ENCODE measurements at regions not wholly inside any gene's neighbourhood (a gene's known extent, or its start where the extent isn't known, plus 50 kb on each side); places are given as distances from the start of the nearest gene placed in this dataset.

DNA sequence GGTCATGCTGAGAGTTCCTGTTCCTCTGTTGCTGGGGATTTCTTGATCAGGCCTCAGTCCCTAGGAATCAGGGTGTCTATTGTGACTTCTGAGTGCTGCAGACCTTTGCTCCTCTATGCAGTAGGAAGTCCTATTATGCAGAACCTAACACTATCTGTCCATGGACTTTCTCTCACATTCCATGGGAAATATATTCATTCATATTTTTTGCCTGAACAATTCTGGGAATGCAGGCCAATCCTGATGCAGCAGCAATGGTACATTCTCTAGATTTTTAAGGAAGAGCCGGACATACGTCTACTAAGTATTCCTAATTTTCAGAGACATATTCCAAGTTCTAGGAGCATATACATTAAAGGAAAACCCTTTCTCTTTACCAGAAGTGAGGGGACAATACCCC lies 61.1 kb upstream of the C1orf87 start:
- DNase-seq (ENCODE audit: low spot score in 2 of 2): no peak
- no peak for TF ChIP-seq POLR2A (IDR thresholded peaks at IDR 0.05)
- TF ChIP-seq, protein P1, sequence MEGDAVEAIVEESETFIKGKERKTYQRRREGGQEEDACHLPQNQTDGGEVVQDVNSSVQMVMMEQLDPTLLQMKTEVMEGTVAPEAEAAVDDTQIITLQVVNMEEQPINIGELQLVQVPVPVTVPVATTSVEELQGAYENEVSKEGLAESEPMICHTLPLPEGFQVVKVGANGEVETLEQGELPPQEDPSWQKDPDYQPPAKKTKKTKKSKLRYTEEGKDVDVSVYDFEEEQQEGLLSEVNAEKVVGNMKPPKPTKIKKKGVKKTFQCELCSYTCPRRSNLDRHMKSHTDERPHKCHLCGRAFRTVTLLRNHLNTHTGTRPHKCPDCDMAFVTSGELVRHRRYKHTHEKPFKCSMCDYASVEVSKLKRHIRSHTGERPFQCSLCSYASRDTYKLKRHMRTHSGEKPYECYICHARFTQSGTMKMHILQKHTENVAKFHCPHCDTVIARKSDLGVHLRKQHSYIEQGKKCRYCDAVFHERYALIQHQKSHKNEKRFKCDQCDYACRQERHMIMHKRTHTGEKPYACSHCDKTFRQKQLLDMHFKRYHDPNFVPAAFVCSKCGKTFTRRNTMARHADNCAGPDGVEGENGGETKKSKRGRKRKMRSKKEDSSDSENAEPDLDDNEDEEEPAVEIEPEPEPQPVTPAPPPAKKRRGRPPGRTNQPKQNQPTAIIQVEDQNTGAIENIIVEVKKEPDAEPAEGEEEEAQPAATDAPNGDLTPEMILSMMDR (IDR thresholded peaks at IDR 0.05): no peak
- intact Hi-C loops (cut with DNase I; ENCODE audit: low total_unique reads): no loop called here
- no peak overlapping the region for H3K4me3 ChIP-seq (ENCODE audit: low read depth, poor library complexity, severe bottlenecking)
- WGBS, 2 donors: 91 to 95% methylated on average over 2 of the region's 2 CpGs

DNA sequence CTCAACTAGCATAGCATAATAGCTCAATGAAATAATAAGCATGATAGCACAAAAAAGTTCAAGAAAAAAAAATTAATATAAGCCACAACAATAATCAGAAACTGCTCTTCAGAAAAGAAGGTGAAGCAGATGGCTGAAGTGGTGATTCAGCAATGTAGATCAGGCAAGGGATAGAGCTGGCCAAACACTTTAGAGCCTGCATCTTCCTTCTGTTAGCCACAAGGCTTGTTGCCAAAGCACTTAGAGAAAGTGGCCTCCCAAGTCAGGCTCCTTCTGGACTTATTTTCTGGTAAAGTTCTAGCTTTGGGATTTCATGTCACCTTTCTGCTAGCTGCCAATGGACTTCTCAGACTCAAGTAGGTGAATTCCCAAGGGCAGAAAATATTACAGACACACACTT lies 60.3 kb upstream of the C1orf87 start:
- intact Hi-C loops (cut with DNase I; ENCODE audit: low total_unique reads): no loop called here
- DNase-seq (ENCODE audit: low spot score in 2 of 2): no peak
- no peak overlapping the region for H3K4me3 ChIP-seq (ENCODE audit: low read depth, poor library complexity, severe bottlenecking)
- TF ChIP-seq POLR2A (IDR thresholded peaks at IDR 0.05): no peak
- TF ChIP-seq, protein P1 (IDR thresholded peaks at IDR 0.05): no peak

DNA sequence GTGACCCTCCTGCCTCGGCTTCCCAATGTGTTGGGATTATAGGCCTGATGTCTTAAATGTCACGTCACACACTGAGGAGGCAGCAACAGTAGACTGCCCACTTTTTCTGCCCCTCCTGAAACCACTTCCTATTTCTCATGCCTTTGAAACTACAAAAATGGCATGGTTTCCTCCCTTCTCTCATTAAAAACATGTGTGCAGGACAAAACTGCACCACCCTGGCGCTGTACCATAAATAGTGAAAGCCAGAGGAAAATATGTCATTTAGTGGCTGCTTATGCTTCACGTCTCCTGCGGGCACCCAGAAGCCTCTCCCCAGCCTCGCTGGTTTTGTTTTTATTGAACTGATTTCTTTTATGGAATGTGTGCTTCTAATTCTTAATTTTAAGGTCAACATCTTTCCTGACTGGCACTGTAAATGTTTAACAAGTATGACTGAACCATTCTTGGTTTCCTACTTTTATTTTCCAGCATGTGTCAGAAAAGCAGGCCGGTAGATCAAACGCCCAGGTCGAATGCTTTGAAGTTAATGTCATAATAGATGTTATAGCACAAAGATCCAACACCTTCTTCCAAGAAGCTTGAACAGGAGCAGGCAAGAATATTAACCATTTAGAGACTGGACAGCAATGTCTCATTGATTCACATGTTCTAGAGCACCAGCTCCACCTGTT lies 59.6 kb upstream of the C1orf87 start:
- no peak for DNase-seq (ENCODE audit: low spot score in 2 of 2)
- H3K4me3 ChIP-seq (ENCODE audit: low read depth, poor library complexity, severe bottlenecking): no peak overlapping the region
- intact Hi-C loops (cut with DNase I; ENCODE audit: low total_unique reads): no loop called here
- 21 to 26% methylated on average over 9 of the region's 9 CpGs for WGBS, 2 donors
- no peak for TF ChIP-seq POLR2A (IDR thresholded peaks at IDR 0.05)
- TF ChIP-seq, protein P1 (IDR thresholded peaks at IDR 0.05): no peak

DNA sequence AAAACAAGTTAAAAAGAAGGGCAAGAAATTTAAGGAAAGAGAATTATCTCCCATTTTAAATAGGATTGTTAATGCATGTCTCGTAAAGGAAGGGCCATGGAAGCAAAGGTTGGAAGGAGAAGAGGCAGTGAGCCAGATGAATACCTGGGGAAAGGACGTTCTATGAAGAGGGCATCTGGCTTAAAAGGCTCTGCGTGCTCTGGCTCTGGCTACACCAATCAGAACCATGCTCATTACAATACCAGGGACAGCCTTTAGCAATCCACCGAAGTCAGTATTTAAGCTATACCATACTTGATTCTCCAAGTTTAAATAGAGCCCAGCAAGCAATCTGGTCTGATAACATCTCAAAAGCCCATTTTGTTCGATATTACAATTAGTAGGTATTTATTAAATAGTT lies 58.5 kb upstream of the C1orf87 start:
- no peak for DNase-seq (ENCODE audit: low spot score in 2 of 2)
- intact Hi-C loops (cut with DNase I; ENCODE audit: low total_unique reads): no loop called here
- 84 to 88% methylated on average over 5 of the region's 5 CpGs for WGBS, 2 donors
- H3K4me3 ChIP-seq (ENCODE audit: low read depth, poor library complexity, severe bottlenecking): no peak overlapping the region
- no peak for TF ChIP-seq POLR2A (IDR thresholded peaks at IDR 0.05)
- TF ChIP-seq, protein P1 (IDR thresholded peaks at IDR 0.05): no peak

DNA sequence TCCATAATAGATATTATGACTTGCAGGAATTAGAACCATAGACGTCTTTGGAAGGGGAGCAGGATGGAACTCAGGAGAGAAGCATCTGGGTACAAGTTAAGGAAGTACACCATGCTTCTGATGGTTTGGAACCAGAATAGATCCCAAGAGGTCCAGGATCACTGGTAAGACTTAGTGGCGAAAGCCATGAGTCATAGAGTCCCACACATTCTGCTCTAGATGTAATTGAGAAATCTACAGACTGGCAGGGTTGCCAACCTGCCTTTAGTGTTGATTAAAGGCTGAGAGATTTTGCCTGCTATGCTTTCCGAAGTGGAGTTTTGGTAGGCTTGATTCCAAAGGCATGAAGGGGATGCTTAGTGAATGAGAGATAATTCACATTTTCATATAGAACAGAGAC lies 57.1 kb upstream of the C1orf87 start:
- DNase-seq (ENCODE audit: low spot score in 2 of 2): no peak
- no peak for TF ChIP-seq POLR2A (IDR thresholded peaks at IDR 0.05)
- TF ChIP-seq, protein P1 (IDR thresholded peaks at IDR 0.05): no peak
- 59 to 81% methylated on average over 3 of the region's 3 CpGs for WGBS, 2 donors
- intact Hi-C loops (cut with DNase I; ENCODE audit: low total_unique reads): no loop called here
- no peak overlapping the region for H3K4me3 ChIP-seq (ENCODE audit: low read depth, poor library complexity, severe bottlenecking)

DNA sequence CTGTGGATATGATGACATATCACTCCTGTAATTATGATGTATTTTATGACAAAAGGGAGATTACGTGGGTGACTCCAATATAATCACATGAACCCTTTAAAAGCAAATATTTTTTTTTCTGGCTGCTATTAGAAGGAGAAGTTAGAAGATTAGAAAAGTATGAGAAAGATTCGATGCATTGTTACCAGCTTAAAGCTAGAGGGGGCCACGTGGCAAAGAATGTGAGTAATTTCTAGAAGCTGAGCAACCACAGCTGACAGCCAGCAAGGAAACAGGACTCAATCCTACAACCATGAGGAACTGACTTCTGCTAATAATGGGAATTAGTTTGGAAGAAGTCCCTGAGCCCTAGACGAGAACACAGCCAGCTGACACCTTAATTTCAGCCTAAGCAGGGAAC lies 56.3 kb upstream of the C1orf87 start:
- WGBS, 2 donors: 65 to 68% methylated on average over 4 of the region's 4 CpGs
- no peak for TF ChIP-seq POLR2A (IDR thresholded peaks at IDR 0.05)
- TF ChIP-seq, protein P1 (IDR thresholded peaks at IDR 0.05): no peak
- DNase-seq (ENCODE audit: low spot score in 2 of 2): no peak
- H3K4me3 ChIP-seq (ENCODE audit: low read depth, poor library complexity, severe bottlenecking): no peak overlapping the region
- intact Hi-C loops (cut with DNase I; ENCODE audit: low total_unique reads): no loop called here

Measured in lower leg skin (tissue), 4 donors.